ENCODE measurements at regions not wholly inside any gene's neighbourhood (a gene's known extent, or its start where the extent isn't known, plus 50 kb on each side); places are given as distances from the start of the nearest gene placed in this dataset.

DNA sequence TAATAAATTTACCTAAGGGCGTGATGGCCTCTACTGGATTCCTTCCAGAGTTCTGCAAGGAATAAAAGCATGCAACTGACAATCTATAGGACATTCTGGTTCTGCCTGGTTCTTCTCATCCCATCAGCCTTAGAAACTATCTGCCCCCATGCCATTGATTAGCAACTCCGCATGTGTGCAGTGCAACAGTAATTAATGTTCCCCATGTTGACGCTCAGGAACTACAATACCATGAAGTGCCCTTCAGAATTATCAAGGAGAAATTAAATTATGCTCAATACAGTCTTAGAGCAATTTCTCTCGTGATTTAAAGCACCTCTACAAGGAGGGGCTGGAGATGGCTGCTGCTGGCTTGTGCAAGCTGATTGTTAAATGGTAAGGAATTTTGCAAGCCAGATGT lies 61.7 kb upstream of the MAP4K3 start:
- no peak overlapping the region for H3K27ac Mint-ChIP-seq
- peaks cover 11% of the 10 kb centered on the region for H3K4me1 Mint-ChIP-seq (ENCODE audit: low read depth)
- no peak for DNase-seq
- H3K9me3 Mint-ChIP-seq: peaks cover 8% of the 10 kb centered on the region
- no peak overlapping the region for H3K4me3 Mint-ChIP-seq
- ChIA-PET POLR2A (no interaction called here), CTCF (no interaction called here)
- TF ChIP-seq, protein P1, sequence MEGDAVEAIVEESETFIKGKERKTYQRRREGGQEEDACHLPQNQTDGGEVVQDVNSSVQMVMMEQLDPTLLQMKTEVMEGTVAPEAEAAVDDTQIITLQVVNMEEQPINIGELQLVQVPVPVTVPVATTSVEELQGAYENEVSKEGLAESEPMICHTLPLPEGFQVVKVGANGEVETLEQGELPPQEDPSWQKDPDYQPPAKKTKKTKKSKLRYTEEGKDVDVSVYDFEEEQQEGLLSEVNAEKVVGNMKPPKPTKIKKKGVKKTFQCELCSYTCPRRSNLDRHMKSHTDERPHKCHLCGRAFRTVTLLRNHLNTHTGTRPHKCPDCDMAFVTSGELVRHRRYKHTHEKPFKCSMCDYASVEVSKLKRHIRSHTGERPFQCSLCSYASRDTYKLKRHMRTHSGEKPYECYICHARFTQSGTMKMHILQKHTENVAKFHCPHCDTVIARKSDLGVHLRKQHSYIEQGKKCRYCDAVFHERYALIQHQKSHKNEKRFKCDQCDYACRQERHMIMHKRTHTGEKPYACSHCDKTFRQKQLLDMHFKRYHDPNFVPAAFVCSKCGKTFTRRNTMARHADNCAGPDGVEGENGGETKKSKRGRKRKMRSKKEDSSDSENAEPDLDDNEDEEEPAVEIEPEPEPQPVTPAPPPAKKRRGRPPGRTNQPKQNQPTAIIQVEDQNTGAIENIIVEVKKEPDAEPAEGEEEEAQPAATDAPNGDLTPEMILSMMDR (IDR thresholded peaks at IDR 0.05): no peak
- H3K36me3 Mint-ChIP-seq (ENCODE audit: low read depth): peaks cover 6% of the 10 kb centered on the region
- ATAC-seq: no peak
- intact Hi-C loops (cut with micrococcal nuclease): no loop called here
- peaks cover 13% of the 10 kb centered on the region for H3K27me3 Mint-ChIP-seq

DNA sequence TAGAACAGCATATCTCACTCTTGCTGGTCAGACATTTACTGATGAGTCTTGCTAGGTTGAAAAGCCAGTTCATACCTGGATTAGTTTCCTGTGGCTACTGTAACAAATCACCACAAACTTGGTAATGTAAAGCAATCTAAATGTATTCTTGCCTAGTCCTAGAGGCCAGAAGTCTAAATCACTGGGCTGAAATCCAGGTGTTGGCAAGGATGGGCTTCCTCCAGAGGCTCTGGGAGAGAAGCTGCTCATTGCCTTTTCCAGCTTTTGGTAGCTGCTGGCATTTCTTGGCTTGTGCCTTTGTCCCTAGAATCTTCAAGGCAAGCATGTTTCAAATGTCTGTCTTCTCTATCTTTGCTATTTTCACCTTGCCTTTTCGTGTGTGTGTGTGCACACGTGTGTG lies 62.3 kb upstream of the MAP4K3 start:
- DNase-seq: no peak
- H3K4me3 Mint-ChIP-seq: no peak overlapping the region
- no peak for ATAC-seq
- H3K27ac Mint-ChIP-seq: no peak overlapping the region
- POLR2A ChIA-PET: no interaction called here
- peaks cover 8% of the 10 kb centered on the region for H3K9me3 Mint-ChIP-seq
- peaks cover 11% of the 10 kb centered on the region for H3K4me1 Mint-ChIP-seq (ENCODE audit: low read depth)
- CTCF ChIA-PET: no interaction called here
- intact Hi-C loops (cut with micrococcal nuclease): no loop called here
- TF ChIP-seq, protein P1 (IDR thresholded peaks at IDR 0.05): no peak
- peaks cover 6% of the 10 kb centered on the region for H3K36me3 Mint-ChIP-seq (ENCODE audit: low read depth)
- peaks cover 16% of the 10 kb centered on the region for H3K27me3 Mint-ChIP-seq

DNA sequence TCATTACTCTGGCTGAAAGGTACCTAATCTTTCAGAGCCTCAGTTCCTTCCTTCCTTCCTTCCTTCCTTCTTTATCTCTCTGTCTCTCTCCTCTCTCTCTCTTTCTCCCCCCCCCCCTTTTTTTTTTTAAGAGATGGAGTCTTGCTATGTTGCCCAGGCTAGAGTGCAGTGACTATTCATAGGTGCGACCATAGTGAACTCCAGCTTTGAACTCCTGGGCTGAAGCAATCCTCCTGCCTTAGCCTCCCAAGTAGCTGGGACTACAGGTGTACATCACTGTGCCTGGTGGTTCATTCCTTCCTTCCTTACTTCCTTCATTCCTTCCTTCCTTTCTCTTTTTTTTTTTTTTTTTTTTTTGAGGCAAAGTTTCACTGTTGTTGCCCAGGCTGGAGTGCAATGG lies 64.3 kb upstream of the MAP4K3 start:
- Mint-ChIP-seq H3K27ac (no peak overlapping the region), H3K4me3 (no peak overlapping the region), H3K36me3 (ENCODE audit: low read depth) (peaks cover 3% of the 10 kb centered on the region), H3K4me1 (ENCODE audit: low read depth) (no peaks in the 10 kb centered on the region), H3K27me3 (peaks cover 18% of the 10 kb centered on the region), H3K9me3 (peaks cover 8% of the 10 kb centered on the region)
- ChIA-PET CTCF (no interaction called here), POLR2A (no interaction called here)
- intact Hi-C loops (cut with micrococcal nuclease): no loop called here
- ATAC-seq (no peak), DNase-seq (no peak)
- TF ChIP-seq, protein P1 (IDR thresholded peaks at IDR 0.05): no peak

DNA sequence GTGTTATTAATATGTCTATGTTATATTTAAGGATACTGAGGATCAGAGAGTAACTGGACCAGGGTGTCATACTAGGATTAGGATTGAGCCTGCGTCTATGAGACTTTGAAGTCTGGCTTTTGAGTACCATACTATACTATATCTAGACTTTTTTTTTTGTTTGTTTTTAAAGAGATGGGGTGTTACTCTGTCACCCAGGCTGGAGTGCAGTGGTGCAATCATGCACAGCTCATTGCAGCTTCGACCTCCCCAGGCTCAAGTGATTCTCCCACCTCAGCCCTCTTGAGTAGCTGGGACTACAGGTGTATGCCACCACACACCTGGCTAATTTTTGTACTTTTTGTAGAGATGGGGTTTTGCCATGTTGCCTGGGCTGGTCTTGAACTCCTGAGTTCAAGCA lies 66.2 kb upstream of the MAP4K3 start:
- TF ChIP-seq, protein P1 (IDR thresholded peaks at IDR 0.05): no peak
- ChIA-PET POLR2A (no interaction called here), CTCF (interaction anchor here (1.4 kb wide), 1 partner anchor 8 kb away, joined by 3 read pairs; no protein-coding TSS in a partner anchor)
- Mint-ChIP-seq H3K27me3 (peaks cover 23% of the 10 kb centered on the region), H3K4me1 (ENCODE audit: low read depth) (no peaks in the 10 kb centered on the region), H3K27ac (no peak overlapping the region), H3K9me3 (peaks cover 4% of the 10 kb centered on the region), H3K4me3 (no peak overlapping the region), H3K36me3 (ENCODE audit: low read depth) (no peaks in the 10 kb centered on the region)
- ATAC-seq: no peak
- intact Hi-C loops (cut with micrococcal nuclease): no loop called here
- no peak for DNase-seq

DNA sequence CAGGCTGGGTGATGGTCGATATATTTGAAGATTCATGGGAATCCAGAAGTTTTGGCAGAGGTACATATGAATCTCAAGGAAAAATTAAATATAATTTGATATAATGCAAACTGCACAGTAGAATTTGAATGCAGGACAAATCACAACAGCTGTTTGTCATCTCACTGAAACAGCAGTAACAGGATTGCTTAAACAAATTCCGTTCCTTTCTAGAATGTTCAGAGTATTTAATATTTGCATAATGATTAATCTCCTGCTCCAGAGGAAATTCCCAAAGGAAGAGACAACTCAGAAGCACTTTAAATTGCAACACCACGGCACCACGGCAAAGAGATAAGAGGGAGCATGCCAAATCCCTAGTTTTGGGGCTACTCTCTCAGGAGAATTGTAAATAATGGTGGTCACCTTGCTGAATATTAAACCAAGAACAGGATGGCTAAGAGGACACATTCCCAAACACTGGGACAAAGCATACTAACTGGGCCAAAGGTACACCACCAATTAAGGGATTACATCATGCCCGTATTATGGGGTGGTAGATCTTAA lies 67.8 kb upstream of the MAP4K3 start:
- H3K27me3 Mint-ChIP-seq: peaks cover 24% of the 10 kb centered on the region
- no peaks in the 10 kb centered on the region for H3K4me1 Mint-ChIP-seq (ENCODE audit: low read depth)
- ChIA-PET CTCF (no interaction called here), POLR2A (no interaction called here)
- no peak overlapping the region for H3K27ac Mint-ChIP-seq
- H3K36me3 Mint-ChIP-seq (ENCODE audit: low read depth): no peaks in the 10 kb centered on the region
- DNase-seq: no peak
- intact Hi-C loops (cut with micrococcal nuclease): no loop called here
- TF ChIP-seq, protein P1 (IDR thresholded peaks at IDR 0.05): no peak
- no peak for ATAC-seq
- H3K9me3 Mint-ChIP-seq: peaks cover 2% of the 10 kb centered on the region
- H3K4me3 Mint-ChIP-seq: no peak overlapping the region
